SU-DHL-6 (cell line): ENCODE measurements at regions not wholly inside any gene's neighbourhood (a gene's known extent, or its start where the extent isn't known, plus 50 kb on each side); places are given as distances from the start of the nearest gene placed in this dataset.

Source experiments
- H2AFZ ChIP-seq: fragments of 200-600 bp; sonication (generic); 2 replicates; pipeline ENCODE4 v1.6.1; 2014; ENCODE audit warnings: low read depth, mild to moderate bottlenecking, moderate library complexity, mixed read lengths, antibody characterized with exemption, low read length; ENCODE audit not compliant: severe bottlenecking
- H3F3A ChIP-seq: fragments of 200-600 bp; shearing (Covaris generic); 2 replicates; pipeline ENCODE4 v1.6.0; 2016; ENCODE audit warnings: antibody characterized with exemption, mild to moderate bottlenecking; ENCODE audit not compliant: insufficient read depth
- H3K27ac ChIP-seq: fragments of 200-600 bp; sonication (generic); 2 replicates; pipeline ENCODE4 v1.5.1; 2016; ENCODE audit warnings: low read depth, mild to moderate bottlenecking, low read length, moderate library complexity, mixed read lengths
- H3K27me3 ChIP-seq: fragments of 200-600 bp; sonication (generic), shearing (Covaris generic); 2 replicates; pipeline ENCODE4 v1.6.0; 2014; ENCODE audit warnings: mild to moderate bottlenecking, low read length
- H3K36me3 ChIP-seq: fragments of 200-600 bp; sonication (generic); 2 replicates; pipeline ENCODE4 v1.6.1; 2014; ENCODE audit warnings: mild to moderate bottlenecking, low read length, mixed read lengths
- H3K4me2 ChIP-seq: fragments of 300-600, 200-600 bp; shearing (Covaris generic), sonication (generic); 2 replicates; pipeline ENCODE4 v1.6.0; 2014; ENCODE audit warnings: low read length, low read depth, mild to moderate bottlenecking; ENCODE audit not compliant: poor library complexity, severe bottlenecking
- H3K4me3 ChIP-seq: fragments of 200-600 bp; sonication (generic); 2 replicates; pipeline ENCODE4 v1.5.1; 2014; ENCODE audit warnings: antibody characterized with exemption, low read length, mild to moderate bottlenecking, mixed read lengths; ENCODE audit not compliant: insufficient read depth, poor library complexity, severe bottlenecking
- H3K79me2 ChIP-seq: fragments of 200-600 bp; sonication (generic); 2 replicates; pipeline ENCODE4 v1.6.1; 2014; ENCODE audit warnings: mild to moderate bottlenecking, low read length, moderate library complexity; ENCODE audit not compliant: insufficient read depth
- H3K9ac ChIP-seq: fragments of 200-600 bp; sonication (generic); 2 replicates; pipeline ENCODE4 v1.7.0; 2014; ENCODE audit warnings: mild to moderate bottlenecking, low read length
- H3K9me2 ChIP-seq: fragments of 200-600 bp; sonication (generic); replicated peaks from 2 replicates; pipeline ENCODE4 v1.6.1; 2014; ENCODE audit warnings: low read length; ENCODE audit not compliant: insufficient read depth
- H3K9me3 ChIP-seq: fragments of 200-600 bp; sonication (generic); 2 replicates; pipeline ENCODE4 v1.6.1; 2014; ENCODE audit warnings: low read length, mixed read lengths; ENCODE audit not compliant: insufficient read depth
- H4K20me1 ChIP-seq: fragments of 200-600 bp; sonication (generic); 2 replicates; pipeline ENCODE4 v1.6.1; 2014; ENCODE audit warnings: low read depth, mild to moderate bottlenecking, antibody characterized with exemption, low read length, moderate library complexity, mixed read lengths
- EZH2phosphoT487 ChIP-seq: fragments of 200-600 bp; sonication (generic), shearing (Covaris generic); conservative IDR thresholded peaks from 2 replicates; pipeline ENCODE4 v1.6.1; 2018; ENCODE audit warnings: mild to moderate bottlenecking, antibody characterized with exemption, low read length, moderate library complexity, mixed read lengths
- TF ChIP-seq, protein P1 (sequence below): fragments of 200-600 bp; sonication (generic); IDR thresholded peaks from one replicate; pipeline ENCODE4 v1.5.1; 2017; ENCODE audit warnings: antibody characterized with exemption, mild to moderate bottlenecking, low read length, moderate library complexity; ENCODE audit not compliant: insufficient read depth, poor library complexity, severe bottlenecking

DNA sequence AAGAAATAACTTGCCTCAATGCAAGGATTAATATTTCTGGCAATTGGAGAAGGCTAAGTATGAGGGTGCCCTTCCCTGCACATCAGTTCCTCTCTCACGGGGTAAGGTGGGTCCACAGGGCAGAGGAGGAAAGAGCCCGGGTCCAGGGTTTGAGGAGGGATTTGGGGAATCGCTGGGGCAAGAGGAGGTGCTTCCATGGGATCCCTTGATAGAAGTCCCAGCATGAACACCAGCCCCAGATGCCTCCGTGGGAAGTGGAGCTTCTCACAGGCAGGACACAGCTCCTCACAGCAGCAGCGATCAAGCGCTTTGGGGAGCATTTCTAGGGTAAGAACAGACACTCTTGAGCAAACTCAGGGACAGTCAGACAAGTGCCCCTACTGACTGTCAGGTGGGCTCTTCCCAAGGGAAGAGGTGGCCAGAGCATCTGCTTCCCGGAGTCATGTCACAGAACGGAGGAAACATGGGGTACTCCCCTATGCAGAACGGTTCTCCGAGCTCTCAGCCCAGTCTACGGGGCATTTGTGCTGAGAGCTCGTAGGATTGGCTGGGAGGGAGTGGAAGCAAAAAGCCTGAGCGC lies 218.9 kb upstream of the ARL4C start:
- no peaks in the 10 kb centered on the region for H3F3A ChIP-seq
- no peak overlapping the region for H3K27ac ChIP-seq
- H3K9ac ChIP-seq: no peak overlapping the region
- H3K79me2 ChIP-seq: no peaks in the 10 kb centered on the region
- no peaks in the 10 kb centered on the region for H3K9me2 ChIP-seq
- TF ChIP-seq, protein P1, sequence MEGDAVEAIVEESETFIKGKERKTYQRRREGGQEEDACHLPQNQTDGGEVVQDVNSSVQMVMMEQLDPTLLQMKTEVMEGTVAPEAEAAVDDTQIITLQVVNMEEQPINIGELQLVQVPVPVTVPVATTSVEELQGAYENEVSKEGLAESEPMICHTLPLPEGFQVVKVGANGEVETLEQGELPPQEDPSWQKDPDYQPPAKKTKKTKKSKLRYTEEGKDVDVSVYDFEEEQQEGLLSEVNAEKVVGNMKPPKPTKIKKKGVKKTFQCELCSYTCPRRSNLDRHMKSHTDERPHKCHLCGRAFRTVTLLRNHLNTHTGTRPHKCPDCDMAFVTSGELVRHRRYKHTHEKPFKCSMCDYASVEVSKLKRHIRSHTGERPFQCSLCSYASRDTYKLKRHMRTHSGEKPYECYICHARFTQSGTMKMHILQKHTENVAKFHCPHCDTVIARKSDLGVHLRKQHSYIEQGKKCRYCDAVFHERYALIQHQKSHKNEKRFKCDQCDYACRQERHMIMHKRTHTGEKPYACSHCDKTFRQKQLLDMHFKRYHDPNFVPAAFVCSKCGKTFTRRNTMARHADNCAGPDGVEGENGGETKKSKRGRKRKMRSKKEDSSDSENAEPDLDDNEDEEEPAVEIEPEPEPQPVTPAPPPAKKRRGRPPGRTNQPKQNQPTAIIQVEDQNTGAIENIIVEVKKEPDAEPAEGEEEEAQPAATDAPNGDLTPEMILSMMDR: no peak
- TF ChIP-seq EZH2phosphoT487: no peak
- H3K36me3 ChIP-seq: no peaks in the 10 kb centered on the region
- H2AFZ ChIP-seq: no peak overlapping the region
- H4K20me1 ChIP-seq: no peaks in the 10 kb centered on the region
- no peaks in the 10 kb centered on the region for H3K9me3 ChIP-seq
- H3K27me3 ChIP-seq: no peaks in the 10 kb centered on the region
- no peak overlapping the region for H3K4me2 ChIP-seq
- no peak overlapping the region for H3K4me3 ChIP-seq

DNA sequence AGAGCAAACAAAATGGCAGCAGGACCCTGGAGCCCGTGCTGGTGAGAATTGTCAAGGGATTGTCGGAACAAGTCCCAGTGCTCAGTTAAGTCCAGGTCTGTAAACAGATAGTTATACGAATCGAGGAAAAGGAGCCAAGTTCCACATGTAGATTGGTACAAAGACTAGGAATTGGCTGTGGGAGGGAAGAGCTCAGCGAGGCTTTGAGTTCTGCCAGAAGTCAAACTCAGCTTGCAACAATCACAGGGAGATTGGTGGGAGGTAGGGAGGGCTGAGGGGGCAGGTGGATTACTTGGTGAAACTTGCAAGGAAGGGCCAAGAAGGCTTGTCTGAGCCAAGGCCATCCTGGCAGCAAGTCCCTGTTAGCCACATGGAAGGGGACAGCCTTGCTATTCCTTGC lies 217.8 kb upstream of the ARL4C start:
- Histone ChIP-seq H3K4me3 (no peak overlapping the region), H3K4me2 (no peak overlapping the region), H3K27ac (no peak overlapping the region), H3K79me2 (no peaks in the 10 kb centered on the region), H3K9me3 (no peaks in the 10 kb centered on the region), H3K9me2 (no peaks in the 10 kb centered on the region), H4K20me1 (no peaks in the 10 kb centered on the region), H3K9ac (no peak overlapping the region), H3K36me3 (no peaks in the 10 kb centered on the region), H3F3A (no peaks in the 10 kb centered on the region), H3K27me3 (no peaks in the 10 kb centered on the region), H2AFZ (no peak overlapping the region)
- TF ChIP-seq, protein P1: no peak

DNA sequence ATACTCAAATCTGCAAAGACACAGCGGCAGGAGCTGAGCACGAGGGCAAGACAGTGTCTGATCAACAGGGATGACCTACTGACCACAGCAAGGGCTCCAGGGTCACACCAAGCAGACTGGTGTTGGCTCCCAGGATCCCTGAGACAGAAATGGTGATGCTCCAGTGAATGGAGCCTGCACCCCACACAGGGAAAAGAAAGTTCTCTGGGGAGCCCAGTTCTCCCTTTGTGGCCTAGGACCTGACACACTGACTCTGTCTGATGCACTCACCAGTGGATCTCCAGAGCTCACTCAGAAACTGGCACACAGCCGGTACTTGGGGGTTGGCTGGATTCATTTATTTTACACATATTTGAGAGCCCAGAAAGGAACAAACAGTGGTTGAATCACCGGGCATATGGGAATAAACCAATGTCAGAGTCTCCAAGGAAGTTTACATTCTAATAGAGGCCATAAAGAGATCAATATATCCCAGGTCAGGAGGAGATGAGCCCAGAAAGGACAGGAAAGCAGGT lies 215.6 kb upstream of the ARL4C start:
- Histone ChIP-seq H3K9me2 (no peaks in the 10 kb centered on the region), H2AFZ (no peak overlapping the region), H3K9me3 (no peaks in the 10 kb centered on the region), H3K27ac (no peak overlapping the region), H4K20me1 (no peaks in the 10 kb centered on the region), H3K79me2 (no peaks in the 10 kb centered on the region), H3F3A (no peaks in the 10 kb centered on the region), H3K9ac (no peak overlapping the region), H3K4me3 (no peak overlapping the region), H3K4me2 (no peak overlapping the region), H3K36me3 (no peaks in the 10 kb centered on the region), H3K27me3 (no peaks in the 10 kb centered on the region)
- TF ChIP-seq, protein P1: no peak
- TF ChIP-seq EZH2phosphoT487: no peak
